AG08396 (cell line): ENCODE measurements at regions not wholly inside any gene's neighbourhood (a gene's known extent, or its start where the extent isn't known, plus 50 kb on each side); places are given as distances from the start of the nearest gene placed in this dataset.

ENCODE experiments used
- DNase-seq: peaks from one replicate; pipeline ENCODE4 v3.0.0; 2012; ENCODE audit warnings: low spot score, mixed read lengths

DNA sequence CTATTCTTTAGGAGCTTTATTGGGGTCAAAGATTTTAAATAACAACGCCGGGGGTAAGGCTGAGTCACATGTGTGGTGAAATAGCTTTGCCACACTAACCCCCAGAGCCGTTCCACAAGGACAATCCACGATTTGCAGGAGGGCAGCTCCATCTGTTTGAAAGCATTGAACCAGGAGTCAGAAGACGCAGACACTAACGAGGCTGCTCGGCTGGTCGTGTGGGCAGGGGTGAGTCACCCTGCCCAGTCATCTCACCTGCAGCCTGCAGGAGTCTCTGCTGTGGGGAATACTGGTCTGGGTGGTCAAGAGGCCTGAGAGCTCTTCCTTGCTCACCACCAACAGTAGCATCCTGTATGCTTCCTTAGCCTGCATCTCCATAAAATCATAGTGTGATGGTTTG is 149.2 kb upstream of the NCK2 start:
- no peak for DNase-seq

DNA sequence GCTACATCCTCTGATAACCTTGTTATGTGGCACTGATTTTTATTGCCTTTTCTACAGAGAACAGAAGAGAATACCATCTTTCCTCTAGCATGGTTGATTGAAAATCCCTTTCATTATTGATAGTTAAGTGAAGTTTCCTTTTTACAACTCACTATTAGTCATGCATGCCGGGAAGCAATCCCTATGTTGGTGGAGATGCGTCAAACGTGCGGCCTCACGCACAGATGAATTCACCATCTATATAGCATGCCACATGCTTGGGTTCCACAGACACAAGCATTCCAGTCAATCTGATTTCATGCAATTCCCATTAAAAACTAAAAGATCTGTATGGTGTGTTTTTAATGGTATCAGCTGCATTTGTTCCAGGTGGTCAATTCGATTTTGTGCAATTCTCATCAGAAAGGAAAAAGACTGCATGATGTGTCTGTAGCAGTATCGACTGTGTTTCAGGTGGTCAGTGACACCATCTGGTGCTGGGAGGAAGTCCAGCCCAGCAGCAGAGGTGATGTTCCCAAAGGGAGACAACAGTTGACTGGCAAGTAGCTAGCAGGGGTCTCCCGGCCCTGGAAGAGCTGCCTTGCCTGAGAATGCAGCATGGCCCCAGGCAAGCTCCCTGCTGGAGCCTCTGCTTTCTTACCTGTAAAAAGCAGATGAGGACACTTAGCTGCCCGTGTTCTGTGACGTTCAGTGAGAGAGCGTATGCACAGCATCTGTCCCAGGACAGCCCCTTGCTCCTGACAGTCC is 151.3 kb upstream of the NCK2 start:
- no peak for DNase-seq

DNA sequence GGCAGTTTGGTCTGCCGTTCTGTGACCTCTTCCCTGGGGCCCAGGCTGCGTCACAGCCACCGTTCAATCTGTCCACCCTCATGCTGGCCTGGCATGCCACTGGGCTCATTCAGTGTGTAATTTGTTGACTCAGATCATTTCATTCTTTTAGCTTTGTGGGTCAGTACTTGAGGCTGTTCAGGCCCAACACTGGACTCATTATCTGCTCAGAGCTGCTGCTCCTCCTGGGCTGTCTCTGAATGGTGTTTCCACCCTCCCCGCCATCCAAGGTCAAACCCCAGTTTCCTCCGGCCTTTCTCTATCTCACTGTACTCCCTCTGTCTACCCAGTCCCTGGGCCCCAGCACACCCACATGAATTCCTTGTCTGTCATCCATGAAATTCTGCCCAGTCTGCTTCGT is 152.4 kb upstream of the NCK2 start:
- no peak for DNase-seq

DNA sequence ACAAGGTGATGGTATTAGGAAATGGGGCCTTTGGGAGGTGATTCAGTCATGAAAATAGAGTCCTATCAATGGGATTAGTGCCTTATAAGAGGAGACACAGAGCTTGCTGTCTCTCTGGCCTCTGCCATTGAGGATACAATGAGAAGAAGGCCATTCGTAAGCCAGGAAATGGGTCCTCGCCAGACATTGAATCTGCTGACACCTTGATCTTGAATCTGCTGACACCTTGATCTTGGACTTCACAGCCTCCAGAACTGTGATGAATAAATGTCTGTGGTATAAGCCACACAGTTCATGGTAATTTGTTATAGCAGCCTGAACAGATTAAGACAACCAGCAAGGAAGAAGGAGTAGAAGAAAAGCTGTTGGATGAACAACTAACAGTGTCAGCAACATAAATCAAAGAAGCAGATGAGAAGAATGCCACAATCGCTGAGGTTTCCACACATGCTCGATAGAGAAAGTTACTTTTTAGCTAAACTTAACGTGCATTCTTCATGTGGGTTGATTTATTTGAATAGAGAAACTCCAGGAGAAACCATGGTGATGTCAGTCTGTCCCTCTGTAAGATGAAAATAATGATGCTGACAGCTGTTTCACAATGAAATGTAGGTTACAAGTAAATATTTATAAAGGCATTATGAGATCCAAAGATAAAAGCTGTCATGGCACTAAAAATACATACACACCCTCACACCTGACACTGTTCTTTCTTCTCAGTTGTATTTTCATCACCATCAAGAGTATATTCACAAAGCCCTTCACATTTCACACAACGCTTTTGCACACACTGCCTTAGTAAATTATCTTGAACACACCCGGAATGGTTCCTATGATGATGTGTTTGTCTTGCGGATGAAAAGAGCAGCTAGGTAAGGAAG is 153.7 kb upstream of the NCK2 start:
- DNase-seq = no peak

DNA sequence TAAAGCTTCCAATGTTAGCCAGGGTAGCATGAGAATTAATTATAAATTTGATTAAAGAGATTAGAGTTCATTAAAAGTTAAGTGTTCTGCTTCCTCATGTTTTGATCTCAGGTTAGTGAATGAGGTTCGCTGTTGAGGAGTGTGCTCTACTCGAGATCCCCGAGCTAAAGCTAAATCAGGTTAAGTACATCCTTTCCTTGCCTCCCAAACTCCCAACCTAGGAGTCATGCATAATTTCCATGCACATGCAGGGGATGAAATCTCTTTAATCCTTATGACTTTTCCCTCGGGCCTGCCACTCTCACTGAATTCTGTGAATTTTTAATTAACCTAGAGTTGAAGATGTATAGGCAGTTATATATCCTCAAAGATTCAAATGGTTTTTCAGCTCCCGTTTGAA is 156.1 kb upstream of the NCK2 start:
- no peak for DNase-seq

DNA sequence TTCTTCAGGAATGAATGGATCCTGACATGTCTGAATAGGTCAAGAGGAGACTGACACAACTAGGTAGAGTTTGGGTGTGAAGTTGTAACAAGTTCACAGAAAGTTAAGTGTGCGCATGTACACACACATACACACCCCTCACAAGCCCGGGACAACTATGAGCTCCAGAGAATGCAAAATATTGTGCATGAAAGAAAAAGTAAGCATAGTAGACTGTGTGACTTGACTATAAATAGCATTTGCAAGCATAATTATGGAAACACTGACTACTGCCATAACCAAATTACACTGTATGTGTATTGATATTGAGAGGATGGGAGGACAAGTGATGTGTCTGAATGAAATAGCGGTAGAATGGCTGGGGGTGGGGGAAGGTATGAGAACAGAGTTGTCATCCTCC is 157.1 kb upstream of the NCK2 start:
- no peak for DNase-seq

DNA sequence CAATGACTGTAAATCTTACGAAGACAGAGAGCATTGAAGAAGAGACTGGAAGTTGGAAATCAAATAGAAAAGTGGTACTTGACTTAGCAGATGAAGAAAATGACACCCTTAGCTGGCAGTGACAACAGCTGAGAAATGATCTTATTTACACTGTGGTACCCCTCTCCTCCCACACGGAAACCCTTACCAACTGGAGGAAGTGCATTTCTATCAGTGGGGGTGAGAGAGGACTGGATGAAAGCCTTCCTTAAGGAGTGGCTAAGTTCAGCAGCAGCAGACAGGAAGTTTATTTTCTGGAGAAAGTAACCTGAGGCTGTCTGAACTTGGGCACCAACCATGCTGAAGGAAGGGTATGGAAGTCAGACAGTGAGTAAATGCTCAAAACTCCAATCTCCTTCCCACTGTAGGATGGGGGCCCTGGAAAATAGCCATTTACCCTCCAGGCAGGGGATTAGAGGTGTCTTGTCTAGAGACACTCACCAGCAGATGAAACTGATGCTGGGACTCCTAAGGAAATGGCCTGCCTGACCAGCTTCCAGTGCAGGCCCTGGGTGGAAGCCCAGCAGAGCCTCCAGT is 160.2 kb upstream of the NCK2 start:
- DNase-seq = no peak

DNA sequence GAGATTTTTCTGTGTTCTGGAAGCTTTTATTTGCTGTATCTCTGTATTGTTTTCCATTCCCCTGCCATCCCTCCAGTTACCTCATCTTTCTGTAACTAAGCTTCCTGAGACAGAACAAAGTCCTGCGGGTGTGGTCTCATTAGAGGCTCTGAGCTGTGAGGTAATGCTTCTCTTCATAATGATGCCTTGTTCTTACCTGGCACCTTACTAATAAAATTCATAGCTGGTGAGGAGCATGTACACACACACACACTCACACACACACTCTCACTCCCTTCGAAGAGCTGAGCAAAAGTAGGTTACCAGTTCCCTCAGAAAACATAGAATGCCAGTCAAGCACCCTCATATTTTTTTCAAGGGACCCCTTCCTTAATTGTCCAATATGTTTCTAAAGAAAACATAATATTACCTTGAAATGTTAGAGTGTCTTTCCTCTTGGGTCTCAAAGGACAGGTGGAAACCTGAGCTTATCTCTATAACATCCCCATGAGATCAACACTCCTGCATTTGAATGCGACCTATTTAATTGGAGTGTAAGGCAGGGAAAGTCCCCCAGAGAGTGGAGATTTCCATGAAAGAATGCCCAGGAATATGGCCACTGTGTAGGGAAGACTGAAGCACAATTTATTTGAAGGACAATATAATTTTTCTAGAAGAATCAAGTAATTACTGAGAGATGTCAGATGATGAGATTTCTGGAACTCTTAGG is 161.6 kb upstream of the NCK2 start:
- no peak for DNase-seq

DNA sequence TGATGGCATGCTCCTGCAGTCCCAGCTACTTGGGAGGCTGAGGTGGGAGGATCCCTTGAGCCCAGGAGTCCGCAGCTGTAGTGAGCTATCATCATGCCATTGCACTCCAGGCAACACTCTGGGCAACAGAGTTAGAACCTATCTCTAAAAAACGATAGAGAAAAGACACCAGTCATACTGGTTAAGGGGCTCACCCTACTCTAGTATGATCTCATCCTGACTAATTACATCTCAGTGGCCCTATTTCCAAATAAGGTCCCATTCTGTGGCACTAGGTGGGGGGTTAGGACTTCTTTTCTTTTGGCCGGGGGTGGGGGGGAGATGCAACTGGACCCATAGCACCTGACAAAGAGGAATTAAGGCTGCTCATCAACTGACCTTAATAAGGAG is 163.2 kb upstream of the NCK2 start:
- DNase-seq = no peak

DNA sequence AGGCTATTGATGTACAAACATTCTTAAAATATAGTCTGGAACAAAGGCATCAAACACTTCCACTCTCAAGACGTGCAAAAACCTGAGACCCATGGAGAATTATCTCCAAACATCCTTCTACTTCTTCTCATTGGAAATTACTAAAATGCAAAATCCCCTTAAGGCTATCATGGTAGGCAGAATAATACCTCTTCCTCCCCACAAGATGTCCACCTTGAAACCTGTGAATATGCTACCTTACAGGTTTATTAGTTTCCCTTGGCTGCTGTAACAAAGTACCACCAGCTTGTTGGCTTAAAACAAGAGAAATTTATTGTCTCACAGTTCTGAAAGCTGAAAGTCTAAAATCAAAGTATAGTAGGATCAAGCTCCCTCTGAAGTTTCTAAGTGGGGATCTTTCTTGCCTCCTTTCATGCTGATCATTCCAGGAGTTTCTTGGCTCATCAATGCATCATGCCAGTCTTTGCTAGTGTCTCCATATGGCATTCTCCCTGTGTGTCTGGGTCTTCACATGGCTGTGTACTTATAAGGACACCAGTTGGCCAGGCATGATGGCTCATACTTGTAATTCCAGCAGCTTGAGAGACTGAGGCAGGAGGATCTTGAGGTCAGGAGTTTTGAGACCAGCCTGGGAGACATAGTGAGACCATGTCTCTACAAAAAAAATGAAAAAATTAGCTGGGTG is 163.7 kb upstream of the NCK2 start:
- no peak for DNase-seq

DNA sequence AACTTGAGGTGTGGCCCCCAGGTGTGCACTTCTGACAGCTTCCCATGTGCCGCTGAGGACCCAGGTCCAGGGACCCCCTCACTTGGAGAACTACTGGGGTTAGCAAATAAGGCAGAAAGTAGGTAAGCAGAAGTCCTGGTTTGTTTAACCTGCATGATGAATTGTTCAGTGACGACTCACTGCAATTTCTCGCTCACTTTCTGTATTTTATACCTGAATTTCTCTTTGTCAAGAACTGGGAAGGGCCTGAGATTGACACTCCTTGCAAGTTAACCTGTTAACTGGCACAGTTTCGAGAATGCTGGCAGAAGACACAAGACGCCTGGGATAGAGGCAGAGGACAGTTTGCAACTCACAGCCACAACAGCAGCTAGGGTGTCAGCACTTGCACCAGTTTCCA is 164.5 kb upstream of the NCK2 start:
- no peak for DNase-seq

DNA sequence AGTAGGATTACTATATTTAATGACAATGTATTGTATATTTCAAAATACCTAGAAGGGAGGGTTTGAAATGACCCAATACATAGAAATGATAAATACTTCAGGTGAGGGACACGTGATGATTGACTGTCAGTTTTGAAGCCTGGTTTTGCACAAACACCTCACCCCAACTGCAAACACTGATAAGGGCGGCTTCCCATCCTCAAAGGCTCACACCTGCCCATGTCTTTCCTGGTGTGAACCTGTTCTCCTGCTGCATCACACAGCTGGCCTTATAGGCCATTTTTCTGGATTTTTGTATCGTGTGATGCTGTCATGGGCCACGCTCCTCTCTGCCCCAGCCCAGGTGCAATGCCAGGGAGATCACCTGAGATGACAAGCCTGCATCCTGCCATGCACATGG is 166.5 kb upstream of the NCK2 start:
- DNase-seq = no peak

DNA sequence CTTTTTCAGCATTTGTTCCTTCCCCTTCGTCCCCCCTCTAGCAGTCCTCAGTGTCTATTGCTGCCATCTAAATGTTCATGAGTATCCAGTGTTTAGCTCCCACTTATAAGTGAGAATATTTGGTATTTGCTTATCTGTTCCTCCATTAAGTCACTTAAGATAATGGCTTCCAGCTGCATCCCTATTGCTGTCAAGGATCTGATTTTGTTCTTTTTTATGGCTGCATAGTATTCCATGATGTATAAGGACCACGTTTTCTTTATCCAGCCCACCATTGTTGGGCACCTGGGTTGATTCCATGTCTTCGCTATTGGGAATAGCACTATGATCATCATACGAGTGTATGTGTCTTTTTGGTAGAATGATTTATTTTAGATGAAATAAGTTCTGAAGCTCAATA is 166.9 kb upstream of the NCK2 start:
- no peak for DNase-seq

DNA sequence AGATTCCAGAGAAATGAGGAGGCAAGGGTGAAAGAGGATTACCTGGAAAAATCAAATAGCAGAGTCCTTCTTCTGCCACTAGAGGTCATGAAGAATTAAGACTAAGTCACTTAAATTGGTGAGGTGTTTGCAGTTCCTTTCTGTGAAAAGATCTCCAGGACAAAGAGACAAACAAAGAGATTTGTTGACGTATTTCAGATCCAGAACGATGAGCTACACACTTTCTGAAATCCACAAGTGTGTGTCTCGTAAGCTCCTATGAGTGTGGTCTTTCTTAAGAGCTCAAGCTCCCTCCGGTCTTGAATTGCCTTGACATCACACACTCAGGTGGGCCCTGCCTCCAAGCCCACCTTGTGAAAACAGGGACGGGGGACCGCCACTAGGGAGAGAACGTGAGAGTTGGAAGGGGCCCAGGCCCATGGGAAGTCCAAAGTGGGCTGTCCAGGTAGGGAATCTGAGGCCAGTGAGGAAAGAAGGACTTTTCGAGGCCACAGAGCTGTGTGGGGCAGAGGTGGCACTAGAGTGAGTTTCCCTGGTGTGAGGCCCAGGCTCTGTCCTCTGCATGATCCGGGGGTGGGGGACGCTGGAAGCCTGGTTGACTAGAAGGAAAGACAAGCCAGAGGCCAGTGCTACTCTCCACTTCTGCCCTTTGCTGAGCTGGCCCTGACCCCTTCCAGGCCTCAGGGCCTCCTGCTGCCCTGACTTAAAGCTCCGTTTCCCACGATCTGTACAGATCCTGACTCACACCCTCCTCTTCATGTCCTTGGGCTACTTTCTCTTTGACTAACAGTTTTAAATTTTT is 168.1 kb upstream of the NCK2 start:
- peak; percentile 27 for DNase-seq

DNA sequence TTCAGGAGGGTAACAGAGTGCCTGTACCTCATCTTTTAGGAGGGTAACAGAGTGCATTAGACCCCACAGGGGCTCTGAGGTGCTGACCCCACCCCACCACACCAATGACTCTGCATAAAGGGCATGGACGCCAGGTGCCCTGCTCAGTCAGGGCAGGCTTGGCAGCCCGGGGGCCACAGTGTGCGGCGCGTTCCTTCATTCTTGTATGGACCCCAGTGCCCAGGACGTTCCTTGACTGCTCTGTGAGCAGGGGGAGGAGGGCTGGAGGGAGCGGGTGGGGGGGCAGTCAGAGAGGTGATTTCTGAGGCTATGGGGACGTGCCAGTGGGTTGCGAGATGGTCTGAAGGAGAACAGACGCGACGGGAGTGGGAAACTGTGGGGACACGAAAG is 168.7 kb upstream of the NCK2 start:
- DNase-seq = no peak

DNA sequence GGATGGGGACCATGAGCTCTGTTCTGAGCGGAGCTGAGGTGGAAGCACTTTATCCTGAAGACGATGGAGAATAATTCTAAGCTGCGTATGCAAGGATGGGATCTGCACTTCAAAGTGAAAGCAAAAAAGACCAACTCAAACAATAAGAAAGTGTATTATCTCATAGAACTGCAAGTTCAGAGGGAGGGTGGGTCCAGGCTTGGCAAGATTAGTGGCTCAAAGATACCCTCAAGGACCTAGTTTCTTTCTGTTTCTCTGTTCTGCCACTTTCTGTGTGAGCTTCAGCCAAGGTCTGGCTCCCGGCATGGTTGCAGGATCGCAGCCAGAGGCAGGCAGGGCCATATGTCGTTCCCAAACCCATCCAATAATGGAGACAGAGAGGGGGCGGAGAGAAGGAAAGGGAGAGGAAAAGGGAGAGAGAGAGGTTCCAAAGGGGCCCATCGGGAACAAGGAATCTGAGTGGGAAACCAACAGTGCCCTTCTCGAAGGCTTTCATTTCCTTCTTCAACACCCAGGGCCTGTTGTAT is 169.2 kb upstream of the NCK2 start:
- DNase-seq = no peak

DNA sequence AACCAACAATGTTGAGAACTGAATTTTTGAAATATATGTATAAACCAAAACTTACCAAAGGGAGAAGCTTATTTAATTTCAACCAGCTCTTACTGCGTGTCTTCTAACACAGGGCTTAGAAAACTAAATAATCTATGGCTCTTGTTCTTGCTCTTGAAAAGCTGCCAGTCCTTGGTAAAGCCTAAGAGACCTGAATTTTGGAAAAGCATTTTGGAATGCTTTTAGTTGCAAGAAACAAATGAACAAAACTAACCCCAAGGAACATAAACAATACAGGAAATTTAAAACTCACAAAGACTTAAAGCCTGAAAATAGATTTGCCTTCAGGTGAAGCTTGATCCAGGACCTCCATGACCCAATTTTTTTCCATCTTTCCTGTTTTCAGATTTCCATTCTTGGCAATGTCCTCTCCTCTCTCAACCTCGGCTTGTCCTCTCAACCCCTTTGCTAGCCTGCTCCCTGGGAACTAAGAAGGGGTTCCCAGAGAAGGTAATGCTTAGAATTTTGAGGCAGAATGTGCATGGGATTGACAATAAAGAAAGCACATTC is 169.8 kb upstream of the NCK2 start:
- DNase-seq = no peak

DNA sequence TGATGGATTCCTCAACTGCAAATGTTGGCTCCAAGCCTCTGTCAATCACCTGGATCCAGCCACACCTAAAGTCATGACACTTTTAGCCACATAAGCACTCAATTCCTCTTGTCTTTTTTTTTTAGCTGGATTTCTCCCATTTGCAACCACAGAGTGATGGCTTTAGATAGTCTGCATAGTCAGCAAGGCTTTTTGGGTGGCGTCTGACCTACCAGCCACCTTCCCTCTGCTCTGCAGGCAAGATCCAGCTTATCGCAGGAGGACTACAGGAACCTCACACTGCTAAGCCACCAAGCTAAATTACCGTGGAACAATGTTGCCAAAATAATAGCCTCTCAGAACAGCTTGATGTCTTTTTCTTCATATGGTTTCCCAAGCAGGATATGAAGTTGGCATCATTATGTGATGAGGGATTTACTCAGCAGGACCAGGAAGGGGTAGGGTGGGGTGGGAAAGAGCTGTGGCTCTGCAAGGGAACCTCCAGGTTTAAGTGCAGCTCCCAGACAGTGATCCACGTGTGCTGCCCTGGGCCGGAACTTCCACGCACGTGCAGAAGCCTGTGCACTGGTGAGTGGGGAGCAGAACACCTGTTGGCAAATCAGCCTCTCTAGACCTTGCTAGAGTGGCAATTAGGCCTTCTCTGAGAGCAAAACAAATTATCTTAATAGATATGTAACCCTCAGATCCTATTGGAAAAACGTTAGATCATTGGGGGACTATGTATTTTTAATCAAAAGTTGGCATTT is 170.6 kb upstream of the NCK2 start:
- no peak for DNase-seq

DNA sequence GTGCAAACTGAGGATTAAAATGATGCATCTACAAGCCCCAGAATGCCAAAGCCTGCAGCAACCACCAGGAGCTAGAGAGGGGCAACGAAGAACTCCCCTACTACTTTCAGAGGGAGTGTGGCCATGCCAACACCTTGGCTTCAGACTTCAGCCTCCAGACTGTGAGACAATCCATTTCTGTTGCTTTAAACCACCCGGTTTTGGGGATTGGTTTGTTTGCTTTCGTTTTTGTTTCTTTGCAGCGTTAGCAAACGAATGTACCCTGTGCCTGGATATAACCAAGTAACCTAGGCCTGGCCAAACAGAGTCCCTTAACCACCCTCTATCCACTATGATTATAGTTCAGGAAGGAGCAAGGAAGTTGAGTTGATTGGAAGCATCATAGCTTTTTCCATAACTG is 171.2 kb upstream of the NCK2 start:
- no peak for DNase-seq

DNA sequence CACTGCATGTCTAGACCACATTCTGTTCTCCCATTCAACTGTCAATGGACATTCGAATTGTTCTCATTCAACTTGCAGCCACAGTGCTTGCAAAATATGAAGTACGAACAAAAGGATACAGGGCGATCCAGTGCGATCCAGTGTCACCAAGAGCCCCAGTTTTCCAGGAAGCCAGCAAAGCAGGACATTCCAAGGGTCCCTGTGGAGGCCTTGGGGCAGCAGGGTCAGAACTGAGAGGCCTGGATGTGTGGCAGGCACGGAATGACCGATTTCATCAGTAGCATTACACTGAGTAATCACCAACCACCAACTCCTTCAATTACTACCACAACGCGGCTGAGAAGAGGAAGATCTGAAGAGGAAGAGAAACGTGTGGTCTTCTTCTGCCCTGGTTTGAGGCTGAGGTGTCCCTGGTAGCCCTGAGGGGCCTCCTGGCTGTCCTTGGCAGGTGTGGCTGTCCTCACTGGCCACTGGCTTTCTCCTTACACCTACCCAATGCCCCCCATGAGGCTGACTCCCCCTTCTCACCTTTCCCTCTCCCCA is 172.7 kb upstream of the FHL2 start:
- no peak for DNase-seq
